GM18909 (cell line): ENCODE measurements at regions not wholly inside any gene's neighbourhood (a gene's known extent, or its start where the extent isn't known, plus 50 kb on each side); places are given as distances from the start of the nearest gene placed in this dataset.
"Not testable (repeated sequence)": the region's sequence is repeated elsewhere in the genome, so short reads cannot be mapped to it uniquely, and the experiment has no call there.

ENCODE experiments used
- ATAC-seq: cut with Tn5 transposase; IDR thresholded peaks from one replicate; pipeline ENCODE4 v1.9.1; 2021; ENCODE audit warnings: mild to moderate bottlenecking; ENCODE audit not compliant: unreplicated experiment, poor library complexity

DNA sequence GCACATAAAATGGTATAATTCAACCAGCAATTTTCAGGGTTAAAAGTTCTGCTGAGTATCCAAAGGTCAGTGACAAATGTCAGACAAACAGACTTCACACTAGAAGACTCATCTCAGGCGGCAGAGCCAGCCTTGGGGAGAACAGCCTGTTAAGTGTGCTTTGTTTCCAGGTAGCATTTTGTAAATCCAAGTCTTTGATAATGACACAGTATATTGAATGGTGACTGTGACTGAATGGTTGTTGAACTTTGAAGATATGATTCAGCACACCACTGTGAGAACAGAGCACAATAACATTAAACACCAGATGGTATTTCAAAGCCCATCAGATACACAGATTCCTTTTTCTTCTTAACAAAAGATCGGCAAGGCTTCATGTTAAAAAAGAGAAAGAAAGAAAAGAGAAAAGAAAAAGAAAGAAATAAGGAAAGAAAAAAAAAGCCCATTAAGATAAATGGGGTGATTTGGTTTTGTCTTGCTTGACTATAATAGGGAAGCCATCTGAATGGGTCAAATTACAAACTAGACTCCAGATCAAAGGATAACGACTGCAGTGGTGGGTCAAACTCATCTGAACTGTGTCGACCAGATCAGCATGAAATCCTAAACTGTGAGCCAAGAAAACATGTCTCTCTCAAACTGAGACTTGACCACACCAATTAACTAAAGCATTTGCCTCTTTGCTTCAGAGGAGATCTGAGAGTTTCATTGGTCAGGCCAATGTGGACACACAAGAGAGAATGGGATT, 313.0 kb upstream of the ZNF608 start:
- no peak for ATAC-seq

DNA sequence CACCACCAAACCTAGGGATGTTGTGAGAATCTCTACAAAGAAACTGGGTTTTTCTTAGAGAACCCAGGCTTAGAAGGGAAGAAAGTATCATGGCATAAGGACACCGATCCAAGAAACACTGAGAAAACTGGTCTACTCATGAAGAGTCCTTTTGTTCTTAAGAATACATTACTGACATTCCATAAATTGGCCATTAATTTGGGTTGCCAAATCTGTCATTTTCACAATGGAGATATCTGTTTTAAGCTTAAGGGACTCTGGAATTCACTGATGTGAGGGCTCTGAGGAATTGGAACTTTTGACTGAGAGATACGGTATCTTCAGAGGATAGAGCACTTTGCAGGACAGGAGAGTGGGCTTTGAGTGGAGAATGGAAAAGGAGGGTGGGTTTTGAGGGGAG, 315.3 kb upstream of the ZNF608 start:
- ATAC-seq = no peak

DNA sequence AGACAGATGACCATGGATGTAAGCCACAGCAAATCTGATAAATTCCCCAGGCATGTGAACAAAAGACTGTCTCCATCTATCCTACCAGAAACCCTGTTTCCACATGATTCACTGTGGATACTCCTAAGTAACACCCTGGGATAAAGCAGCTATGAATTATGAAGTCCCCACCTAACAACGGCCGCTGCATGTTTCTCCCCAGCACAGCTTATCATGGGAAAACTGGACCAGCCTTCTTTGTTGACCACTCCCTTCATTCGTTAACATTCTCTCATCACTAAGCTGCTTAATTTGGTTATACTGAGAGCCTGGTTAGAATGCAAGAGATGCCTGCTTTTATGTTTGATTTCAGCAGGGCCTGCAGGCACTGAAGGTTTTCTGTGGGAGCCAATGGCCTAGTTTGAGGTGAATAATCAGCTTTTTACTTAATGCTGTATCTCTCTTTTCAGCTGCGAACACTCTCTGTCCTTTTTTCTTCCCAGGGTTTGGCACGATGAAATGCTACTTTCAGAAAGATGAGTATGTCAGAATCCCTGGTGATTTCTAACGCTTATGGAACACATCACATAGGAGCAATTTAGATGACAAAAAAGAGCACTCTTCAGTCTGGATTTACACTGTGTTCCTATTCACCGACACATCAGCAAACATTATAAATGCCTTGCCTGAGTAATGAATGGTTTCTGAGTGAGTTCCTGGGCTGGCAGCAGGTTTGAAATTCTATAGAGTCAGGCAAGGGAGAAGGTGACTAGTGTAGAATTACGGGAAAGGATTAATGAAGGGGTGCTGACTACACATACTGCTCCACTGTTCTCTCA, 318.4 kb upstream of the ZNF608 start:
- ATAC-seq = no peak

DNA sequence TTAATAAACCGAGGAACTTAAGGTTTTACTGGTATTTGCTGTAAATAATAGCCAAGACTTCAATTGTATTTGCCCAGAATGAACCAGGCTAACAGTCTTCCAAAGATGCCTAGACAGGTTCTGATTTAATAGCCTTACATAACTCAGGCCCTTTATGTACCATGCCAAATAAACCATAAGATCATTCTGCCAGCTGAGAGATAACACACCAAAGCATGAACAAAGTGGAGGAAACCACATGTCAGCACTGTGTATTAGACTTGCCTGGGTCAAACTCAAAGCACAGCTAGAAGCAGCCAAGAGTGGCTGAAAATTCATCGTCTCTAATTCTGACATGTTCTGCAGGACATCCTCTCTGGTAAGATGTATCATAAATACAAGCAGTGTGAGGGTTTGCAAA, 319.3 kb upstream of the ZNF608 start:
- ATAC-seq = no peak

DNA sequence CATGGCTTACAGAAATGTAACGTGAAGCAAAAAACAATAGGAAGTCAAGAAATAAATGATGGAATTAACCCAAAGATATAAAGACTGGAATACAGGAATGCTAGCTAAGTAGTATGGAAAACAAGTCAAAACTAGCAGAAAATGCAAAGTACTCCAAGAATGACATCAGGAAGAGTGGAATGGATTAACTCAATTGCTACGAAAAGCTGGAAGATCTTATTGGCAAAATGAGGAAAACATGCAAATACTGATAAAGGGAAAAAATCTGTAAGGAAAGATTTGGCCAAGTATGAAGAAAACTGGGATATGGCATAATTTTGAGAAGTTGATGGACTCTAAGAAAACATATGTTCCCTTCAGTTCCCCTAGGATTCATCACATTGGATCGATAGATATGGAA, 324.5 kb upstream of the ZNF608 start:
- ATAC-seq = no peak

DNA sequence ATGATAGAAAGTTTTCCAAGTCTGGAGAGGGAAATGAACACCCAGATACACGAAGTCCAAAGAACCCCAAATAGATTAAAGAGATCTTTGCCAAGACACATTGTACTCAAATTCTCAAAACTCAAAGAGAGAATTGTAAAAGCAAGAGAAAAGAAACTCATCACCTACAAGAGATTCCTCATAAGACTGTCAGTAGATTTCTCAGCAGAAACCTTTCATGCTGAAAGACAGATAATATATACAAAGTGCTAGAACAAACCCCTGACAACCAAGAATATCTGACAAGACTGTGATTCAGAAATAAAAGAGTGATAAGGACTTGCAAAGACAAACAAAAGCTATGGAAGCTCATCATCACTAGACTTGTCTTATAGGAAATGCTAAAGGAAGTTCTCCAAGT, 326.7 kb upstream of the ZNF608 start:
- no peak for ATAC-seq

DNA sequence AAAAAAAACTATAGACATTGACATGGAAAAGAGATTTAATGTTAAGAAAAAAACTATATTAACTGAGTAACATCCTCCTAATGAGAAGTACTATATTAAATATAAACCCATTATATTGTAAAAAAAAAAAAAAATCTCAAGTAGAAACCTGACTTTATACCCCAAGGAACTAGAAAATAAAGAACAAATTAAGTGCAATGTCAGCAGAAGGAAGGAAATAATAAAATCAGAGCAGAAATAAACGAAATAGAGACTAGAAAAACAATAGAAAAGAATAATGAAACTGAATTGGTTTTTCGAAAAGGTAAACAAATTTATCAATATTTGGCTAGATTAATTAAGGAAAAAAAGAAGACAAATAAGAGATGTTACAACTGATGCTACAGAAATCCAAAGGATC, 329.1 kb upstream of the ZNF608 start:
- ATAC-seq = no peak

DNA sequence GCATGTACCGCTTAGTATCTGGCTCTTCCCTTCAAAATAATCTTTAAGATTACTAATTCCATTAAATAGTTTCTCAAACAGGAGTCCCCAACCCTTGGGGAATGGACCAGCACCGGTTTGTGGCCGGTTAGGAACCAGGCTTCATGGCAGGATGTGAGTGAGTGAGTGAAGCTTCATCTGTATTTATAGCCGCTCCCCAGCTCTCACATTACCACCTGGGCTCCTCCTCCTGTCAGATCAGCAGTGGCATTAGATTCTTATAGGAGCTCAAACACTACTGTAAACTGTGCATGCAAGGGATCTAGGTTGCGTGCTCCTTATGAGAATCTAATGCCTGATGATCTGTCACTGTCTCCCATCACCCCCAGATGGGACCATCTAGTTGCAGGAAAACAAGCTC, 332.6 kb upstream of the ZNF608 start:
- ATAC-seq = not testable (repeated sequence)

DNA sequence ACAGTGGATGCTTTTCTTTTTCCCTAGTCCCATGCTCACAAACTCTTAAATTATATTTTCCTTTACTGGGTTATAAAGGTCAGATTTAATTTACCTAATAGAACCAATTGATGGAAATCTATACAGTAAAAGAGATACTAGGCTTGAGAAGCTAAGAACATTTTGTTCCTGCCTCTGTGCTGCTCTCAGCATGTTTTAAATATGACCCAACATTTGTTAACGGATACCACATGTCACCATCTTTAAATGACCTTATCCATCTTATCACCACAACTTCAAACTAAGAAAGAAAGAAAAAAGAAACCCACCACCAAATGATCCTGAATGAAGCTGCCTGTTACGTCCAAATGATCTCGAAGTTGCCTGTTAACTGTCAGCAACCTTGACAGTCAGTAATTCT, 334.7 kb upstream of the ZNF608 start:
- ATAC-seq = no peak

DNA sequence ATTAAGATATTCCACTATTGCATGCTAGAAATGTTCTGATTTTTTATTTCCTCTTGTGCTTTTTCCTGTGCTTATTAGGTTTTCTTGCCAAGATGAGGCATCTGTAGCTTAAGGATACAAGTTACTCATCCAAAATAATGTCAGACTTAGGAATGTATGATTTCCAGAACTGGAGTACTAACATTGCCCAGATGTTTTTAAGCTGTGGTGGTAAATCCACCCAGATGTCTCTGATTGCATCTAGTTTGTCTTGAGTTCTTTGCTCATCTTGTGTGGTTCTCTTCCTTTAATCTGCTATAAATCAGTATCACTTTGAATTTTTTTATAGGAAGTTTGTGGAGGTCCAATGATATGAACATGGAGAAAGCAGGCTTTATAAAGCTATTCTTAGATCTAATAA, 337.5 kb upstream of the ZNF608 start:
- ATAC-seq = no peak

DNA sequence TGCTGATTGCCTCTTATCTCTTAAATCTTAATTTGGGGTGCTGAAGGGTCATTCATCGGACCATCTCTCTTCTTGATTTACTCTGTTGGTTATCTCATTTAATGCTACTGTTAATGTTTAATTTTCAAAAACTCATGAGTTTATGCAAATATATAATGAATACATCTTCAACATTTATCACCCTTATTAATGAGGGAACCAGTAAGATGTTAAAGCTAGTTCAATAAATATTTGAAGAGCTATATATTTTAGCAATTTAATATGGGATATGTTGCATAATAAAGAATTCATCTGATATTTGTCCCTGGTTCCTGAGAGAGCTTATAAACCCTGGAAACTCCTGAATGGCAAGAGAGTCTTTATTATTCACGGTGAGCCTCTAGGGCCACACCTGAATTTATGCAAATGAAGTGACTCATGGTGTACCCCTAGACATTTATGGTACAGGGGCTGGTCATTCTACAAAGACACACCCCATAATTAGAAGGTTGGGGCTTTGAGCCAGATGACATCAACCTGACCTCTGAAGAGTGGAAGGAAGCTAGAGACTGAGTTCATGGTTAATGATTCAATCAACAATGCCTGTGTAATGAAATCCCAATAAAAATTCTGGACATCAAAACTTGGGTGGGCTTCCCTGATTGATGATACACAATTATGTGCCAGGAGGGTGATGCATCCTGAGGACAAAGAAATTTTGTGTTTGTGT, 339.5 kb upstream of the ZNF608 start:
- no peak for ATAC-seq

DNA sequence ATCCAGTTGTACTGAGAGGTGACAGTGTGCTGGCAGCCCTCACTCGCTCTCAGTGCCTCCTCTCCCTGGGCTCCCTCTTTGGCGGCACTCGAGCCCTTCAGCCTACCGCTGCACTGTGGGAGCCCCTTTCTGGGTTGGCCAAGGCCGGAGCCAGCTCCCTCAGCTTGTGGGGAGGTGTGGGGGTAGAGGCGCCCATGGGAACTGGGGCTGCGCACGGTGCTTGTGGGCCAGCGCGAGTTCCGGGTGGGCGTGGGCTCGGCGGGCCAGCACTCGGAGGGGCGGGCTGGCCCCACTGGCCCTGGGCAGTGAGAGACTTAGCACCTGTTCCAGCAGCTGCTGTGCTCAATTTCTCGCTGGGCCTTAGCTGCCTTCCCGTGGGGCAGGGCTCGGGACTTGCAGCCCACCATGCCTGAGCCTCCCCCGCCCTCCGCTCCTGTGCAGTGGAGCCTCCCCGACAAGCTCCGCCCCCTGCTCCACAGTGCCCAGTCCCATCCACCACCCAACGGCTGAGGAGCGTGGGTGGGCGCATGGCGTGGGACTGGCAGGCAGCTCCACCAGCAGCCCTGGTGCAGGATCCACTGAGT, 342.2 kb upstream of the ZNF608 start:
- ATAC-seq = no peak

DNA sequence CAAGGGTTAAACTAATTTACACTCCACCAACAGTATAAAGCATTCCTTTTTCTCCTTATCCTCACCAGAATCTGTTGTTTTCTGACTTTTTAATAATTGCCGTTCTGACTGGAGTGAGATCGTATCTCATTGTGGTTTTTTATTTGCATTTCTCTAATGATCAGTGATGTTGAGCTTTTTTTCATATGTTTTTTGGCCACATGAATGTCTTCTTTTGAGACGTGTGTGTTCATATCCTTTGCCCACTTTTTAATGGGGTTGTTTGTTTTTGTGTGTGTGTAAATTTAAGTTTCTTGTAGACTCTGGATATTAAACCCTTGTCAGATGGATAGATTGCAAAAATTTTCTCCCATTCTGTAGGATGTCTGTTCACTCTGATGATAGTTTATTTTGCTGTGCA, 345.7 kb upstream of the ZNF608 start:
- not testable (repeated sequence) for ATAC-seq

DNA sequence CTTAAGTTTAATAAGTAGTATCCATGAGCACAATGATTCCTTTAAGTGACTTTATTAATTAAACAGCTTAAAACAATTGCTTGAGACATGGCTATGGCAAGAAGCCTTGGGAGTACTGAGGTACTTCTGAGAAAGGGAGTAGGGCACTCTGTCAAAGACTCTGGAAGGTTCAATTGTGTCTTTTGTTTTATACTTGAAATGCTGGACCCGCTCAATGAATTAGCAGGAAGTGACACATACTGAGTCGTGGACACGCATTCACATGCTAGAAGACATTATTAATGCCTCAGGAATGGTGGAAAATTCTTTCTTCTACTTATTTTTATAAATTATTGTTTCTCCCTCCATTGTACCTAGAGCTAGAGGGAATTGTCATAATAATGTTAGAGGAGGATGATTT, 347.3 kb upstream of the ZNF608 start:
- ATAC-seq = no peak

DNA sequence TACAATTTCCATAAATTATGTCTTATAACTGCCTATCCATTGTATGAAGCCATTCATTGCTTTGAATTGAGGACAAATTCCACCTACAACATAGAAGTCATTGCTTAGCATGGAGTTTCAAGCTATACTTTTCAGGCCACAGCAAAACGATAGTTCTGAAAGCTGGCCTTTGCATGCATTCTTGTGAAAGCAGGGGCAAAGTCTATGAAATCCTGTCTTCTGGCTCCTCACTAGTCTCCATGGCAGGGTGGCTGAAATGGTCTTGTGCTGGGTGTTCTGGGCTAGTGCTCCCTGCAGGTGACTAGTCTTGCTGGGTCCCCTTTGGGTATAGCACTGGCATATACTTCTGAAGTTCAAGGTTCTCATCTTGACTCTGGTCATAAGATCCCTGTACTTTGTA, 353.9 kb upstream of the ZNF608 start:
- ATAC-seq = no peak

DNA sequence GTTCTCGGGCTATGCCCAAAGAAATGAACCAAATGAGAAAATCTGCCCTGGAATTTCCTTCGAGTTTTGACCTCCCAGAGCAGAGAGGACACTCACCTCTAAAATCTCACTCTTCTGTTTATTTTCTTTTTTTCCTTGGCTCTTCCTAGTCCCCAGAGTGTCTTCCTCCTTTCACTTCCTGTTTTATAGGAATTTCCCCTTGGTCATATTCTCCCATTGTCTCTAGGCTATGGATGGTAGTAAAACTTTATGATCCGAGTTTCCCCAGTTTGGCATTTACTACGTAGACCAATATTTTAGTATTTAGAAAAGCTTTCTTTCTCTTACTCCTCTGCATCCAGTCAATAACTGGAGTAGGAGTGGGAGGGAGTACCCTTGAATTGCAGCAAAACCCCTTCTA, 354.5 kb upstream of the ZNF608 start:
- ATAC-seq = no peak

DNA sequence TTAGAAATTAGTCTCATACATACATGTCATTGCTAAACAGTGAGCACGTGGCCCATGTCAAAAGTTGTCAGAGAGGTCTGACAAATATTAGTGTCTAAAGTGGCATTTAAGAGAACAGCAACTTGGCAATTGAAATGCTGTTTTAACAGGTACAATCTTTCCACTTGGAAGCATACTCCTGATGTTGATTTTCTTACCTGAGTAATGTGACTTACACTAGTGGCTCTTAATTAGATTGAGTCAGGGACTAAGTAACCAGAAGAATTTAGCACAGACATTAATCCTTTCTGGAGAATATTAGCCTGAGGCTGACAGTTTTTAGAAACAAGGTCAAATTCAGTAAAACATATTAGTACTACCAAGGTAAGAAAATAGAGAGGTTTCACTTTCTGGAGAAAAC, 357.0 kb upstream of the ZNF608 start:
- no peak for ATAC-seq

DNA sequence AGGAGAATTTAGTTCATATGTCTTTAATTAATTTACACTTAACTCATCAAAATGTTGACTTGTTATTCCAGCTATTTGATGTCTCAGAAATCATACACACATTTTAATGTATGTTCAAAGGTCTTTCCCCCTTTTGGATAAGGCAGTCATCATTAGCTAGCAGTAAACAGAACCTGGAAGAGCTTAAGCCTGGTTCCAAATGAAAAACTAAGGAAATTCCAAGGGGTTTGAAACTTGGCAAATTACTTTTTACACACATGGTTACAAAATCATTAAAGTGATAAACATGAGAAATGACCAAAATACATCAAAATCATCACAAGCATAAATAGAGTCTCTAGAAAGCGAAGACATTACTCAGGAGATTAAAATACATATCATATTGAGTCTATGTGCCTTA, 359.8 kb upstream of the ZNF608 start:
- no peak for ATAC-seq

DNA sequence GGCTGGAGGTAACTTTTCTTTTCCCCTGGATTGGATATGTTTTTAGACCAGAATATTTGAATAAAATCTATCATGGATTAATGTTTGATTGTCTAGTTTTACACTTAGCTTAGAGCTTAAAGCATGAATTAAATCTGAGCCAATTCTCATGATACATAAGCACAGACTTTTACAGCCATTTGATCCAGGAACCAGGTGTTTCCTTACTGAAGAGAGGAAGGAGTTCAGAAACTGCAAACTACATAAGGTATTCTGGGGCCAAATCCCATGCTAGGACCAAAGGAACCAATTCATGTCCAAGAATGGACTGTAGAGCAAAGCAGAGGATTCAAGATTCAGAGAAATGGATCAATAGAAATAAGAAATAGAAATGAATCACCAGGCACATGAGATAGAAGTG, 360.4 kb upstream of the ZNF608 start:
- no peak for ATAC-seq

DNA sequence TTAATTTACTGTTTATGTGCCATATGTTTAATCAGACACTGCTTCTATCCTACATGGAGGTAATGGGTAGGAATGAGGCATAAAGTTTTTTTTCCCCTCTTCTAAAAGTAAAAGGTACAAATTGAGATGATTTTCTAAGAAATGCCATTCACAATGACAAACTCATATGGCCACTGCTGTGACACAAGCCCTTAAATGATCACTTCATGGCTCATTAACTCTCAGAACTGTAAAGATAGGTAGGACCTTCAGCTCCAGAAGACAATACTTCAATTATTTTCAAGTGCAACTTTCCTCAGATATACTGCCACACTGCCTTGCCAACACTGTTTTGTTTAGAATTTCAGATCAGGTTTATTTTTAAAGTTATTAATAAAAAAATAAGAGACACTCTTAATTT, 362.9 kb upstream of the ZNF608 start:
- no peak for ATAC-seq

DNA sequence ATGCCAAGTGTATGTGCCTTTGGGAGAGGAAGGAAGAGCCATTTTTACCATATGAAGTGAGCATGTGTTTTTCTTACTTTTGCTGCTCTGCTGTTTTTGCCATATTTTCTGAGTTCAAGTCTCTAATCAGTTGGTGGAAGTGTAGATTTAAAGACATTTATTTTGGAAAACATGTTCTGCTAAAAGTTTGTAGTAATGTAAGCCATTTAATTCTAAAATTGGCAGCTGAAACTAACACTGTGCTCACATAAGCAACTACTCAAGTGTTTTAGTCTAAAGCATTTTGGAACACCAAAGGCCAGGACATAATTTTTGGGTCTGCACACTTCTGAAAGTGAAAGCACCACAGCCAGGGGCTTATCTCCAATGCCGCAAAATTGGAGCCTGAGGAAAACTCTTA, 363.4 kb upstream of the ZNF608 start:
- no peak for ATAC-seq
